Tibial artery (tissue), 4 donors: ENCODE measurements at regions not wholly inside any gene's neighbourhood (a gene's known extent, or its start where the extent isn't known, plus 50 kb on each side); places are given as distances from the start of the nearest gene placed in this dataset.

Source experiments
- DNase-seq, 2 donors: peaks; one replicate each; pipeline ENCODE4 v3.0.0-alpha.2; 2019
- H3K27ac ChIP-seq, 2 donors: fragments of 200-600 bp; sonication (generic) in 1 of 2; 1 replicate in 1 of 2; 2 replicates in 1 of 2; pipeline ENCODE4 v1.5.1; 2018 to 2019; ENCODE audit warnings: mild to moderate bottlenecking in 1 of 2
- H3K27me3 ChIP-seq, 2 donors: fragments of 200-600 bp; sonication (generic) in 1 of 2; one replicate each; pipeline versions ENCODE4 v1.5.1 to v1.6.0; 2016 to 2019
- H3K36me3 ChIP-seq, 3 donors: fragments of 200-600 bp; sonication (generic) in 2 of 3; one replicate each; pipeline ENCODE4 v1.5.1; 2016 to 2019; ENCODE audit warnings: mild to moderate bottlenecking in 2 of 3
- H3K4me1 ChIP-seq, 4 donors: fragments of 200-600 bp; sonication (generic) in 2 of 4; 1 replicate in 3 of 4; 2 replicates in 1 of 4; pipeline ENCODE4 v1.5.1; 2016 to 2019
- H3K4me3 ChIP-seq, 2 donors: fragments of 200-600 bp; sonication (generic) in 1 of 2; 1 replicate in 1 of 2; 2 replicates in 1 of 2; pipeline ENCODE4 v1.5.1; 2018 to 2019; ENCODE audit warnings: mild to moderate bottlenecking in 2 of 2
- H3K9me3 ChIP-seq, 3 donors: fragments of 200-600 bp; sonication (generic) in 1 of 3; one replicate each; pipeline ENCODE4 v1.5.1; 2016 to 2019
- CTCF ChIP-seq, 2 experiments: fragments of 200-600 bp in 1 of 2; fragments of 450-650 bp in 1 of 2; IDR thresholded peaks; one replicate each; pipeline ENCODE4 v1.5.1; 2017 to 2019; ENCODE audit warnings: antibody characterized with exemption in 2 of 2, mild to moderate bottlenecking in 1 of 2, moderate library complexity in 1 of 2
- intact Hi-C: fragments of 100-400 bp; cut with DNase I; formaldehyde crosslinking; loops from one replicate; pipeline ENCODE4 v1.15.0; 2023; ENCODE audit warnings: low total_unique reads

DNA sequence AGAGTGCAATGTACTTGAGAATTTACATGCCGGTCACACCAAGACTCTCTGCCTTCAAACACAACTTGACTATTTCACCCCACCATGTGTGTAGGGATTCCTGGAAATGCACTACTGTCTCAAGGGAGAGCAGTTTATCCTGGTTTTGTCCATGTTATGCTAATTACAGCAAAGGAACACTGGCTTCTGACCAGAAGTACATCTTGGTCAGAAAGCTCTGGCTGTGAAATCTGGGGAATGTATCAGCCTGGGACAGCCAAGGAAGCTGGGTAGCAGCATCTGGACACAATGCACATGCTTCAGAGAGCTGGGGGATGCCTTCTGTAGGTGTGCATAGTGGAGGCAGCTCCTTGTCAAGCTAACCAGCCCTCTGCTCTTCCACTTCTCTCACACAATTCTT is 1432.6 kb upstream of the TENM3 start:
- Histone ChIP-seq H3K4me3 (no peak overlapping the region), H3K4me1 (no peaks in the 10 kb centered on the region), H3K9me3 (no peaks in the 10 kb centered on the region), H3K27me3 (no peaks in the 10 kb centered on the region), H3K36me3 (no peaks in the 10 kb centered on the region), H3K27ac (no peak overlapping the region)
- no peak for DNase-seq
- TF ChIP-seq CTCF (IDR thresholded peaks at IDR 0.05) = no peak
- intact Hi-C loops = no loop called here

- Histone ChIP-seq H3K9me3 (no peaks in the 10 kb centered on the region), H3K4me3 (no peak overlapping the region), H3K27me3 (no peaks in the 10 kb centered on the region), H3K4me1 (no peaks in the 10 kb centered on the region), H3K27ac (no peak overlapping the region), H3K36me3 (no peaks in the 10 kb centered on the region)
- TF ChIP-seq CTCF (IDR thresholded peaks at IDR 0.05) = no peak
- intact Hi-C loops = no loop called here
- no peak for DNase-seq
Measured at GRCh38 chr4:180811556-180811955, 1431.6 kb upstream of the TENM3 start.

GRCh38 chr4:180812783-180813182 is 1430.4 kb upstream of the TENM3 start:
- intact Hi-C loops = no loop called here
- no peak overlapping the region for H3K27ac ChIP-seq

GRCh38 chr4:180814875-180815417 is 1428.3 kb upstream of the TENM3 start:
- no peaks in the 10 kb centered on the region for H3K36me3 ChIP-seq
- no peaks in the 10 kb centered on the region for H3K9me3 ChIP-seq
- no peak for TF ChIP-seq CTCF (IDR thresholded peaks at IDR 0.05)
- H3K4me1 ChIP-seq = no peaks in the 10 kb centered on the region
- H3K27ac ChIP-seq = no peak overlapping the region
- H3K4me3 ChIP-seq = no peak overlapping the region
- H3K27me3 ChIP-seq = no peaks in the 10 kb centered on the region
- intact Hi-C loops = no loop called here
- no peak for DNase-seq

More at GRCh38 chr4:180812783-180813182, 1430.4 kb upstream of the TENM3 start:
- no peaks in the 10 kb centered on the region for H3K4me1 ChIP-seq
- no peaks in the 10 kb centered on the region for H3K27me3 ChIP-seq
- H3K9me3 ChIP-seq = no peaks in the 10 kb centered on the region
- TF ChIP-seq CTCF (IDR thresholded peaks at IDR 0.05) = no peak
- H3K4me3 ChIP-seq = no peak overlapping the region
- no peak for DNase-seq
- H3K36me3 ChIP-seq = no peaks in the 10 kb centered on the region

GRCh38 chr4:180817529-180817928 is 1425.7 kb upstream of the TENM3 start:
- intact Hi-C loops = no loop called here
- H3K36me3 ChIP-seq = no peaks in the 10 kb centered on the region

More at GRCh38 chr4:180817529-180817928, 1425.7 kb upstream of the TENM3 start:
- H3K27me3 ChIP-seq = no peaks in the 10 kb centered on the region
- no peak overlapping the region for H3K4me3 ChIP-seq
- TF ChIP-seq CTCF (IDR thresholded peaks at IDR 0.05) = no peak
- H3K27ac ChIP-seq = no peak overlapping the region
- no peaks in the 10 kb centered on the region for H3K4me1 ChIP-seq
- no peak for DNase-seq
- H3K9me3 ChIP-seq = no peaks in the 10 kb centered on the region
